ENCODE measurements at regions not wholly inside any gene's neighbourhood (a gene's known extent, or its start where the extent isn't known, plus 50 kb on each side); places are given as distances from the start of the nearest gene placed in this dataset.

DNA sequence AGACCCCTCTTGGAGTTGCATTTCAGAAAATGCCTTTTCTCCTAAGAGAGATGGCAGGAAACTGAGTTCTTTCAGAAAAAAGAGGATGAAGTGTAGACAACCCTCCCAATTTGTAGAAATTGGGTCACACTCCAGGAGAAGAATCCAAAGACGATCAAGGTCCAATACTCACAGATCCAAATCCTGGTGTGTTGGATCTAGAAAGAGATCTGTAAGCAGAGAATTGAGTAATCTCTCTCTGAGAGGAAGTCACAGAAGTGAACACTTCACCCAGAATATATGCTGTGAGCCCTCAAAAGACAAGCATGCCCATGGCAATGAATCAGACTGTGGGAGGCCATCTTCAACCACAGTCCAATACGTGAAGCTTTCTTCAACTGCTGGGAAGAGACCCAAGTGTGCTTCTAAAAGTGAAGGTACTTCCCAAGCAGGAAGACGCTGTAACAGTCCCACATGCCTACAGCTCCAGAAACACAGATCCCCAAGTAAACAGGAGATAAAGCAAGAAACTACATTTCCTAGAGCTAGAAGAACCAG lies 182.7 kb downstream of the SMC2 start:
- TF ChIP-seq, protein P1, sequence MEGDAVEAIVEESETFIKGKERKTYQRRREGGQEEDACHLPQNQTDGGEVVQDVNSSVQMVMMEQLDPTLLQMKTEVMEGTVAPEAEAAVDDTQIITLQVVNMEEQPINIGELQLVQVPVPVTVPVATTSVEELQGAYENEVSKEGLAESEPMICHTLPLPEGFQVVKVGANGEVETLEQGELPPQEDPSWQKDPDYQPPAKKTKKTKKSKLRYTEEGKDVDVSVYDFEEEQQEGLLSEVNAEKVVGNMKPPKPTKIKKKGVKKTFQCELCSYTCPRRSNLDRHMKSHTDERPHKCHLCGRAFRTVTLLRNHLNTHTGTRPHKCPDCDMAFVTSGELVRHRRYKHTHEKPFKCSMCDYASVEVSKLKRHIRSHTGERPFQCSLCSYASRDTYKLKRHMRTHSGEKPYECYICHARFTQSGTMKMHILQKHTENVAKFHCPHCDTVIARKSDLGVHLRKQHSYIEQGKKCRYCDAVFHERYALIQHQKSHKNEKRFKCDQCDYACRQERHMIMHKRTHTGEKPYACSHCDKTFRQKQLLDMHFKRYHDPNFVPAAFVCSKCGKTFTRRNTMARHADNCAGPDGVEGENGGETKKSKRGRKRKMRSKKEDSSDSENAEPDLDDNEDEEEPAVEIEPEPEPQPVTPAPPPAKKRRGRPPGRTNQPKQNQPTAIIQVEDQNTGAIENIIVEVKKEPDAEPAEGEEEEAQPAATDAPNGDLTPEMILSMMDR (IDR thresholded peaks at IDR 0.05; ENCODE audit: insufficient read depth, low read length, poor library complexity, severe bottlenecking) = no peak
- no peak for TF ChIP-seq EZH2phosphoT487 (conservative IDR thresholded peaks at IDR 0.05; ENCODE audit: low read length)

Data from SU-DHL-6 (cell line).